Hepatocyte (in vitro differentiated cells): ENCODE measurements at regions not wholly inside any gene's neighbourhood (a gene's known extent, or its start where the extent isn't known, plus 50 kb on each side); places are given as distances from the start of the nearest gene placed in this dataset.

Source experiments
- CTCF ChIP-seq: fragments of 200-600 bp; sonication (generic); IDR thresholded peaks from 2 replicates; pipeline ENCODE4 v1.5.1; 2016; ENCODE audit warnings: antibody characterized with exemption, mild to moderate bottlenecking; ENCODE audit not compliant: poor library complexity
- EZH2 ChIP-seq: fragments of 200-600 bp; sonication (generic); IDR thresholded peaks from 2 replicates; pipeline ENCODE4 v1.6.1; 2016; ENCODE audit warnings: antibody characterized with exemption, mild to moderate bottlenecking, borderline replicate concordance
- EZH2phosphoT487 ChIP-seq: fragments of 200-600 bp; sonication (generic); IDR thresholded peaks from one replicate; pipeline ENCODE4 v1.6.1; 2018; ENCODE audit warnings: antibody characterized with exemption, mild to moderate bottlenecking, low read depth, moderate library complexity; ENCODE audit not compliant: unreplicated experiment, severe bottlenecking

DNA sequence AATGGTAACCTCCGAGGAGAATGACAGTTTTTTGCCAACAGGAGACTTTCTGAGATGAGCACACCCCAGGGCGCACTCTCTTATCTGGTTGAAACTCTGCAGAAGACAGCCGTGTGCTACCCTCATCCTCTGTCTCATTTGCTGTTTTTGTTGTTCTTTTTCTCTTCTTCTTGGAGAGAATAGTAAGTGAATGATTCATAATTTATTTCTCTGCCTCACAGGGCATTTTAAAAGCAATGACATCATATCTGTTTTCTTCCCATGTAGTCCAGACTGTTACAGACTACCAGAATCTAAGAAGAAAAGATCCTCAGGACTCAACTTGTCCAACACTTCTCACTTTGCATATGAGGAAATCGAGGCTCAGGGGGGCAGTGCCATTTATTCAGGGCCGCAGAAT is 771.1 kb upstream of the GRM7 start:
- TF ChIP-seq CTCF (no peak), EZH2 (no peak), EZH2phosphoT487 (no peak)
